CD14-positive monocyte (primary cell): ENCODE measurements at regions not wholly inside any gene's neighbourhood (a gene's known extent, or its start where the extent isn't known, plus 50 kb on each side); places are given as distances from the start of the nearest gene placed in this dataset.
"Not testable (repeated sequence)": the region's sequence is repeated elsewhere in the genome, so short reads cannot be mapped to it uniquely, and the experiment has no call there.

Experiments
- DNase-seq, 3 donors: peaks; one replicate each; pipeline ENCODE4 v3.0.0-alpha.2; 2011 to 2022
- H2AFZ ChIP-seq: 2 replicates; pipeline ENCODE4 v1.6.0; 2012; ENCODE audit warnings: mild to moderate bottlenecking, low read depth, low read length, inconsistent platforms; ENCODE audit not compliant: insufficient read depth, poor library complexity, severe bottlenecking
- H3K27ac ChIP-seq, 2 donors: 1 replicate in 1 of 2; 2 replicates in 1 of 2; pipeline ENCODE4 v1.5.1; 2012 to 2013; ENCODE audit warnings: low read length in 2 of 2, control low read depth in 1 of 2, inconsistent platforms in 1 of 2, low read depth in 1 of 2, mild to moderate bottlenecking in 1 of 2
- H3K27me3 ChIP-seq, 2 donors: one replicate each; pipeline versions ENCODE4 v1.6.0 to v1.6.1; 2011 to 2013; ENCODE audit warnings: low read length in 2 of 2; ENCODE audit not compliant: control insufficient read depth in 2 of 2, insufficient read depth in 2 of 2
- H3K36me3 ChIP-seq, 2 donors: replicated peaks in 1 of 2; 1 replicate in 1 of 2; 2 replicates in 1 of 2; pipeline versions ENCODE4 v1.5.1 to v1.6.1; 2012 to 2013; ENCODE audit warnings: low read length in 2 of 2, control low read depth in 1 of 2, inconsistent platforms in 1 of 2, mild to moderate bottlenecking in 1 of 2; ENCODE audit not compliant: insufficient read depth in 2 of 2, control insufficient read depth in 1 of 2
- H3K4me1 ChIP-seq, 2 donors: 1 replicate in 1 of 2; 2 replicates in 1 of 2; pipeline versions ENCODE4 v1.5.1 to v1.6.1; 2012 to 2013; ENCODE audit warnings: low read length in 2 of 2, control low read depth in 1 of 2, inconsistent platforms in 1 of 2, mild to moderate bottlenecking in 1 of 2, moderate library complexity in 1 of 2; ENCODE audit not compliant: insufficient read depth in 2 of 2, control insufficient read depth in 1 of 2
- H3K4me2 ChIP-seq: replicated peaks from 2 replicates; pipeline ENCODE3; 2012; ENCODE audit warnings: low read length, moderate library complexity, mild to moderate bottlenecking; ENCODE audit not compliant: poor library complexity, severe bottlenecking; ENCODE audit errors: extremely low read depth
- H3K4me3 ChIP-seq, 3 experiments: fragments of 200-600 bp in 1 of 3; sonication (generic) in 1 of 3; replicated peaks in 1 of 3; 1 replicate in 2 of 3; 2 replicates in 1 of 3; pipeline ENCODE4 v1.5.1; 2011 to 2013; ENCODE audit warnings: low read length in 3 of 3, mild to moderate bottlenecking in 3 of 3, control low read depth in 2 of 3, low read depth in 2 of 3, inconsistent platforms in 1 of 3, moderate library complexity in 1 of 3
- H3K79me2 ChIP-seq: 2 replicates; pipeline ENCODE4 v1.6.0; 2012; ENCODE audit warnings: mild to moderate bottlenecking, control low read depth, inconsistent platforms, low read length, moderate library complexity; ENCODE audit not compliant: insufficient read depth
- H3K9ac ChIP-seq: 2 replicates; pipeline ENCODE4 v1.6.0; 2017; ENCODE audit warnings: low read length, mild to moderate bottlenecking; ENCODE audit not compliant: insufficient read depth, poor library complexity, severe bottlenecking
- H3K9me3 ChIP-seq, 2 donors: replicated peaks in 1 of 2; 1 replicate in 1 of 2; 2 replicates in 1 of 2; pipeline versions ENCODE4 v1.5.1 to v1.6.1; 2012 to 2013; ENCODE audit warnings: low read length in 2 of 2, control low read depth in 1 of 2; ENCODE audit not compliant: control insufficient read depth in 1 of 2, insufficient read depth in 1 of 2
- H4K20me1 ChIP-seq: 2 replicates; pipeline ENCODE4 v1.6.0; 2012; ENCODE audit warnings: mild to moderate bottlenecking, low read length, control low read depth, moderate library complexity; ENCODE audit not compliant: insufficient read depth
- H3K27ac Mint-ChIP-seq, 7 donors: one replicate each; pipeline ENCODE4 v1.8.0; 2020; ENCODE audit warnings: mild to moderate bottlenecking in 7 of 7, mixed read lengths in 7 of 7, moderate library complexity in 6 of 7, inconsistent platforms in 2 of 7
- H3K27me3 Mint-ChIP-seq, 3 donors: one replicate each; pipeline ENCODE4 v1.8.0; 2021 to 2022; ENCODE audit warnings: low read depth in 3 of 3, mild to moderate bottlenecking in 3 of 3, mixed read lengths in 3 of 3, moderate library complexity in 3 of 3, inconsistent platforms in 1 of 3
- H3K36me3 Mint-ChIP-seq, 2 donors: one replicate each; pipeline ENCODE4 v1.8.0; 2020; ENCODE audit warnings: mixed read lengths in 2 of 2, inconsistent platforms in 1 of 2, mild to moderate bottlenecking in 1 of 2
- H3K4me1 Mint-ChIP-seq: one replicate; pipeline ENCODE4 v1.8.0; 2020; ENCODE audit warnings: mild to moderate bottlenecking, mixed read lengths
- H3K4me3 Mint-ChIP-seq, 2 donors: one replicate each; pipeline ENCODE4 v1.8.0; 2020; ENCODE audit warnings: mild to moderate bottlenecking in 2 of 2, mixed read lengths in 2 of 2, moderate library complexity in 1 of 2
- H3K9me3 Mint-ChIP-seq, 7 donors: one replicate each; pipeline ENCODE4 v1.8.0; 2020 to 2022; ENCODE audit warnings: mixed read lengths in 7 of 7, mild to moderate bottlenecking in 6 of 7, moderate library complexity in 6 of 7, inconsistent platforms in 2 of 7
- WGBS: methylation state at CpG from one replicate; pipeline ENCODE4 v1.1.5; 2013; ENCODE audit warnings: missing lambda C conversion rate; ENCODE audit not compliant: insufficient coverage; 5-methylcytosine and 5-hydroxymethylcytosine counted together
- intact Hi-C, 2 donors: fragments of 100-400 bp; cut with micrococcal nuclease; formaldehyde crosslinking; loops; one replicate each; pipeline versions ENCODE4 v1.15.0 to v1.15.1; 2023

- WGBS, result 93% methylated on average over 9 of the region's 16 CpGs
- H3K27ac ChIP-seq, H3K9me3 Mint-ChIP-seq: not testable (repeated sequence)
Measured at GRCh38 chr13:18665716-18666115, 515.9 kb downstream of the TUBA3C start.

GRCh38 chr13:18665124-18665523 is 516.5 kb downstream of the TUBA3C start:
- H3K4me3 ChIP-seq, H3K79me2 ChIP-seq, H3K36me3 Mint-ChIP-seq, H3K9me3 Mint-ChIP-seq, H3K4me1 ChIP-seq, H3K27me3 ChIP-seq, H3K27ac Mint-ChIP-seq, H3K27me3 Mint-ChIP-seq, H3K4me2 ChIP-seq, H4K20me1 ChIP-seq, DNase-seq, intact Hi-C loops, H3K9me3 ChIP-seq, H3K9ac ChIP-seq, H3K4me1 Mint-ChIP-seq, H3K4me3 Mint-ChIP-seq, H3K27ac ChIP-seq, H2AFZ ChIP-seq, H3K36me3 ChIP-seq: not testable (repeated sequence)
- WGBS, result 86% methylated on average over 33 of the region's 46 CpGs

More at GRCh38 chr13:18665716-18666115, 515.9 kb downstream of the TUBA3C start:
- H3K4me3 ChIP-seq, H3K4me1 ChIP-seq, H3K27me3 ChIP-seq, H3K36me3 Mint-ChIP-seq, H3K36me3 ChIP-seq, H3K4me3 Mint-ChIP-seq, DNase-seq, intact Hi-C loops, H3K9me3 ChIP-seq, H3K27ac Mint-ChIP-seq, H3K4me2 ChIP-seq, H3K9ac ChIP-seq, H4K20me1 ChIP-seq, H3K4me1 Mint-ChIP-seq, H3K79me2 ChIP-seq, H3K27me3 Mint-ChIP-seq, H2AFZ ChIP-seq: not testable (repeated sequence)

GRCh38 chr13:18663222-18663621 is 518.4 kb downstream of the TUBA3C start:
- intact Hi-C loops, result not testable (repeated sequence)

GRCh38 chr13:18643644-18644172 is 537.9 kb downstream of the TUBA3C start:
- H3K4me1 ChIP-seq, H3K4me3 Mint-ChIP-seq, H3K36me3 Mint-ChIP-seq, H3K36me3 ChIP-seq, H4K20me1 ChIP-seq, DNase-seq, H3K27me3 ChIP-seq, H3K9ac ChIP-seq, H3K27me3 Mint-ChIP-seq, H3K4me2 ChIP-seq, H3K79me2 ChIP-seq, H3K27ac Mint-ChIP-seq, intact Hi-C loops, H3K4me1 Mint-ChIP-seq, H3K9me3 ChIP-seq, H3K9me3 Mint-ChIP-seq, H3K27ac ChIP-seq, H2AFZ ChIP-seq, H3K4me3 ChIP-seq: not testable (repeated sequence)
- WGBS, result 60% methylated on average over 1 of the region's 8 CpGs

More at GRCh38 chr13:18663222-18663621, 518.4 kb downstream of the TUBA3C start:
- not testable (repeated sequence) for H3K4me2 ChIP-seq, H3K27me3 ChIP-seq, H3K4me3 ChIP-seq, H3K79me2 ChIP-seq, H4K20me1 ChIP-seq, H3K4me3 Mint-ChIP-seq, H3K9me3 ChIP-seq, DNase-seq, H3K9ac ChIP-seq, H3K27me3 Mint-ChIP-seq, H3K27ac ChIP-seq, H3K36me3 Mint-ChIP-seq, H3K4me1 ChIP-seq, H2AFZ ChIP-seq, H3K27ac Mint-ChIP-seq, H3K36me3 ChIP-seq, H3K9me3 Mint-ChIP-seq, H3K4me1 Mint-ChIP-seq
- no CpG with 5 or more reads among the region's 1 CpG for WGBS
